ENCODE measurements at regions not wholly inside any gene's neighbourhood (a gene's known extent, or its start where the extent isn't known, plus 50 kb on each side); places are given as distances from the start of the nearest gene placed in this dataset.

- Mint-ChIP-seq H3K27me3 (ENCODE audit: unreplicated experiment) (no peaks in the 10 kb centered on the region), H3K4me1 (ENCODE audit: unreplicated experiment) (peaks cover 29% of the 10 kb centered on the region), H3K36me3 (ENCODE audit: unreplicated experiment) (no peaks in the 10 kb centered on the region), H3K4me3 (ENCODE audit: unreplicated experiment) (no peak overlapping the region), H3K27ac (ENCODE audit: unreplicated experiment) (no peak overlapping the region), H3K9me3 (ENCODE audit: unreplicated experiment) (no peaks in the 10 kb centered on the region)
- DNase-seq (ENCODE audit: extremely low spot score, unreplicated experiment) = no peak
- no peak for TF ChIP-seq CTCF (IDR thresholded peaks at IDR 0.05)
Measured at GRCh38 chr3:156604642-156605144, 49.8 kb upstream of the SSR3 start.

Data from osteocyte (in vitro differentiated cells).